HG03135 (cell line): ENCODE measurements at regions not wholly inside any gene's neighbourhood (a gene's known extent, or its start where the extent isn't known, plus 50 kb on each side); places are given as distances from the start of the nearest gene placed in this dataset.

ENCODE experiments used
- ATAC-seq: cut with Tn5 transposase; IDR thresholded peaks from one replicate; pipeline ENCODE4 v1.9.1; 2021; ENCODE audit warnings: mild to moderate bottlenecking, moderate library complexity; ENCODE audit not compliant: unreplicated experiment

GRCh38 chr6:14966906-14967711 lies 278.8 kb upstream of the JARID2 start:
- no peak for ATAC-seq

DNA sequence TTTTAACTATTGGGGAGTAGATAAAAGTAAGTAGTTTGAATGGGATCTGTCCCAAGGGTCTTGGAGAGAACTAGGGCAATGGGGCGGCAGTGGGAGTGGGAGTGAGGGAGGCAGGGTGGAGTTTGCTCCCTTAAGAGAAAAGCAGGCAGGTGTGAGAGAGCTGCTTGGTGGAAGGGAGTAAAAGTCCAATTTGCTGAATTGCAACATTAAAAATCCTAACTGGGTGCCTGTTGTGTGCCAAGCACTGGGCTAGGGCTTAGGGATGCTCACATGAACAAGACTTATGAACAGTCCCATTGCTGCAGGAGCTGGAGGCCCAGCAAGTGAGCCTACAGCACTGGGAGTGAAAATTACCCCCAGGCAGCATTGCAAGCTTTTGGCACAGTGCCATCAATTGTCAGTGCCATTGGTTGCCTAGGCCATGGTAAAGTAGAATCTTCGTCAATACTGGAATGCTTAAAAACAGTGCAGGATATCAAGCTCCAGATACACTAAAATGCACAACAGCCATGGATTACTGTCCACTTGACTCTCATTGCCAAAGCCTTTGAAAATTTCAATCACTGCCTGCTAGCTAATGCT lies 277.7 kb upstream of the JARID2 start:
- no peak for ATAC-seq

DNA sequence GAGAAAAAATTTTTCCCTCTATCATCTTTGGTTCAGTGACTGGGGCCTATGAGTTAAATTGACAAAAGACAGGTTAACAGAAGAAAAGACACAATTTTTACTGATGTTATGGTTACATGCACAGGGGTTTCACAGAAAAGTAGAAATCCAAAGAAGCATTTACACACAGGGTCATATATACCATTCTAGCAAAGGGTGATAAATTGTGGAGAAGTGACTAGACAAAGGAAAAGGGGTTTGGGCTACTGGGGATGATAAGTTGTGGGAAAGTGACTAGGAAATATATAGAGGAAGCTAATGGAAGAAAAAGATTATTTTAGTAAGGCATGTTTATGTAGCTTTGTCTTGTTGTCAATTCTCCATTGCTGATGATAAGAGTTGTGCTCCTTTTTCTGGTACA lies 276.7 kb upstream of the JARID2 start:
- no peak for ATAC-seq

- ATAC-seq, result no peak
These were observed 273.3 kb upstream of the JARID2 start for GRCh38 chr6:14972379-14973067.

GRCh38 chr6:14974372-14974771 lies 271.5 kb upstream of the JARID2 start:
- no peak for ATAC-seq

- no peak for ATAC-seq
These were observed 270.9 kb upstream of the JARID2 start for GRCh38 chr6:14974792-14975470.

DNA sequence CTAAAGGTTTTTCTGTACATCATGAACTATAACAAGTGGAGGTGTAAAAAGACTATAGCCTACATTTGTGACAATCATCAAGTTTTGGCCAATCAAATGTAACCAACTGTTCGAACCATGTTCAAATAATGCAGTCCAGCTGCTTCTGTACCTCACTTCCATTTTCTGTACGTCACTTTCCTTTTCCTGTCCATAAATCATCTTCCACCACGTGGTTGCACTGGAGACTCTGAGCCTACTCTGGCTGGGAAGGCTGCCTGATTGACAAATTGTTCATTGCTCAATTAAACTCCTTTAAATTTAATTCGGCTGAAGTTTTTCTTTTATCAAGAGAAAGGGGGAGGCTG lies 270.4 kb upstream of the JARID2 start:
- ATAC-seq, result no peak

DNA sequence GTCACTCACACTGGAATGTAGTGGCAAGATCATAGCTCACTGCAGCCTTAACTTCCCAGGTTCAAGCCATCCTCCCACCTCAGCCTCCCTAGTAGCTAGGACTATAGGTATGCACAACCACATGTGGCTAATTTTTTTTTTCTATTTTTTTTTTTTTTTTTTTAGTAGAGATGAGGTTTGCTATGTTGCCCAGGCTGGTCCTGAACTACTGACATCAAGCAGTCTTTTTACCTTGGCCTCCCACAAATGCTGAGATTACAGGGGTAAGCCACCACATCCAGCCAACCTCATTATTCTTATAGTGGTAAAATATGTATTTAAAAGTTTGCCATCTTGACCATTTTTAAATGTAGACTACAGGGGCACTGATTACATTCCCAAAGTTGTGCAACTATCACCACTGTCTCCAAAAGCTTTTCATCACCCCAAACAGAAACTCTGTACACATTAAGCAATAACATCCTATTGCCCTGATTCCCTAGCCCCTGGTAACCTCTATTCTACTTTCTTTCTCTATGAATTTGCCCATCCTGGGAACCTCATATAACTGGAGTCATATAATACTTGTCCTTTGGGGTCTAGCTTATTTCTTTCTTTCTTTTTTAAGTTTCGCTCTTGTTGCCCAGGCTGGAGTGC lies 268.0 kb upstream of the JARID2 start:
- ATAC-seq, result no peak

- no peak for ATAC-seq
These were observed 263.9 kb upstream of the JARID2 start for GRCh38 chr6:14981960-14982359.

GRCh38 chr6:14983599-14984518 lies 262.0 kb upstream of the JARID2 start:
- ATAC-seq, result no peak

DNA sequence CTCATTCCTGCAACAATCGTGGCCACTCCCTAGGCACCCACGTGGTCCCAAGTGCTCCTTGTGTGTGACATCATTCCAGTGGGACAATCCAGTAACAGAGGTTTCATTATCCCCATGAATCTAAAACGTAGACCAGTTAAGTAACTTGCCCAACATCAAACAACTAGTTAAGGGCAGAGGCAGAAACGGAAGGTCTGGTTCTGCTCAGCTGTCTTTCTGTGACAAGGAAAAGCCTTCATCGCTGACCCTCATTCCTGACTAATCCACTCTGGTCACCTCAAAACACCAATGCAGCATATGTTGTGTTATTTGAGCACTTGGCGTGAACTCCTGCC lies 261.4 kb upstream of the JARID2 start:
- ATAC-seq, result no peak

- ATAC-seq, result no peak
These were observed 260.5 kb upstream of the JARID2 start for GRCh38 chr6:14985366-14985765.

GRCh38 chr6:14986370-14986769 lies 259.5 kb upstream of the JARID2 start:
- ATAC-seq, result no peak

DNA sequence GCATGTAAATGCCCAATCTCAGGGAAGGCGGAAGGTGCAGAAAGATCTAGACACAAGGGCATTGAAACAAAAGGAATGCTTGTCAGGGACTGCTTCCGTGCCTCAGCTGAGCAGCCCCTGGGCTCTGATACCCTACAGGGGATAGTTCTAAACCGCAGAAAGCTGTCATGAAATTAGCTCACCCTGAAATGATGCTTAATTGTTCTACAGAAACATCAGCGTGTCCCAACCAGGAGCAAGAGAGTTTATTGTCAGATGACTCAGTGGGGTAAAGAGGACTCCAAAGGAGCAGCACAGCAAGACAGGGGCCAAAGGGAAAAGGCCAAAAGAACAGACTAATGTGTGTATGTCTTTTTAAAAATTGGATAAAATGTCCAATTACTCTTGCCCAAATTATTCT lies 258.4 kb upstream of the JARID2 start:
- ATAC-seq, result no peak

GRCh38 chr6:14992382-14992781 lies 253.5 kb upstream of the JARID2 start:
- ATAC-seq, result no peak

DNA sequence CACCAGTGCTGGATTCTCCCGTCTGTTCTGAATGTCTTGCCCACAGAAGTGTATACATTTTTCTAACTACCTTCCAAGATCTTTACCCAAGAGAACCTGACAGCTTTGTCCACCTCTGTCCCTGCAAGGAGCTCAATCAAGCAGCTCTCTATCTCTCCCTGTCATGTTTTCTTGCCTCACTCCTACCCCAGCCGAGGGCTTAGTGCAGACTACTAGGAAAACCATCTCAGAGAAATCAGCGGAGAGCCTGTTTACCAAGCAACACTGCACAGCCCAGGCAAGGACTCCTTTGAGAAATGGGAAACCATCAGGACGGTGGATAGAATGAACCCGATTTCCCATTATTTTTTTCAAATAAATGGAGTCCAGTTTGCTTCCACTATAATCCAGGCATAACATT lies 250.7 kb upstream of the JARID2 start:
- ATAC-seq, result no peak

DNA sequence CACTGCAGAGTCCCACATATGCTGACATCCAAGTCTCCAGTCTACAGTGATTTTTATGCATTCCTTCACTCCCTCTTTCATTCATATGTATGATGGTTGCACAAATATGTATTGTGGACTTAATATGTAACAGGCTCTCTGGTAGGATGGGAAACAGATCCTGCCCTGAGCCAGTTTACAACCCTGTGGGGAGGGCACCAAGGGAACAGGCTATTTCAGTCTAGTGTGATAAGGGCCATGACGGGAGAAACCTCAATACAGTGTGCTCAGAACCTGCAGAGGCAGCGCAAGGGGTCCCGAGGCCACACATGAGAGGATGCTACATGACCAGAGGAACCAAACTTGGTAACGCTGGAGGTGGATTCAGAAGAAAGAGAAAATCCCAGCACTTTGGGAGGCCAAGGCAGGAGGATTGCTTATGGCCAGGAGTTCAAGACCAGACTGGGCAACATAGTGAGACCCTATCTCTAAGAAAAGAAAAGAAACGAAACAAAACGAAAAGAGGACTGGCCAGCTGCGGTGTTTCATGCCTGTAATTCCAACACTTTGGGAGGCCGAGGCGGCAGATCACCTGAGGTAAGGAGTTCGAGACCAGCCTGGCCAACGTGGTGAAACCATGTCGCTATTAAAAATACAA lies 249.8 kb upstream of the JARID2 start:
- ATAC-seq, result no peak

DNA sequence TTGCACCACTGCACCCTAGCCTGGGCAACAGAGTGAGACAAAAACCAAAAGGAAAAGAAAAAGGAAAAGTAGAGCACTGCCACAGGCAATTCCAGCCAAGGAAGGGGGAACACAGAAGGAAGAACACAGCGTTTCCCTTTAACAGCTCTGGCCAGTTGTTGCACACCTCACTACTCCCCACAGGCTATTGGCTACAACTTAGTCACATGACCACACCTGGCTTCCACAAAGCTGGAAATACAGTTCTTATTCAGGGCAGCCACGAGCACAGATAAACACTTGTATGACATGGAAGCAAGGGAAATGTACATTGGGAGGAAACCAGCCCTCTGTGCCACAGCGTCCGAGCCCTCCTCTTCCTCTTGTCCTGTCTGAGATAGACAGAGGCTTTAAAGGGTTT lies 249.0 kb upstream of the JARID2 start:
- ATAC-seq, result no peak

DNA sequence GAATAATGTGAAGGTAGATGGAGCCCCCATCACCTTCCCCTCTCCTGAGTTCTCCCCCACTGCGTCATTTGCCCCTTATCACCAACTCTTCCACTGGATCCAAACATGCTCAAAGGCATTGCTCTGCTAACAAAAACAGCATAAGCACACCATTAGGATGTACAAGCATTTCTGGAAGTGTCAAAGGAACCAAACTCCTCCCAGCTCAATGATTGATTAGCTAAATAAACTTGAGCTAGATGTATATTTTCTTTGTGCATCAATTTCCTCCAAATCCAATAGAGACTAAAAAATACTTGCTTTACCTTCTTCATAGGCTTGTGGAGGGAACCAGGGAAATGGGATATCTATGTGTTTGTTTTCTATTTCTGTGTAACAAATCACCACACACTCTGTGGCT lies 248.4 kb upstream of the JARID2 start:
- no peak for ATAC-seq

- no peak for ATAC-seq
These were observed 246.8 kb upstream of the JARID2 start for GRCh38 chr6:14999106-14999505.
